Activated T-helper 1 cell treated with anti-CD3 and anti-CD28 coated beads, Interleukin-2, amount 50 U/mL, for 16 hours (primary cell): ENCODE measurements at regions not wholly inside any gene's neighbourhood (a gene's known extent, or its start where the extent isn't known, plus 50 kb on each side); places are given as distances from the start of the nearest gene placed in this dataset.

Experiments
- DNase-seq, 2 donors: peaks; one replicate each; pipeline ENCODE4 v3.0.0-alpha.2; 2020; ENCODE audit warnings: low read depth in 1 of 2, low spot score in 1 of 2

- no peak for DNase-seq
Observed at GRCh38 chr21:35416866-35417489, 367.9 kb upstream of the RUNX1 start.

GRCh38 chr21:35414507-35415139 lies 365.5 kb upstream of the RUNX1 start:
- no peak for DNase-seq

- DNase-seq = no peak
Observed at GRCh38 chr21:35414056-35414455, 365.0 kb upstream of the RUNX1 start.

DNA sequence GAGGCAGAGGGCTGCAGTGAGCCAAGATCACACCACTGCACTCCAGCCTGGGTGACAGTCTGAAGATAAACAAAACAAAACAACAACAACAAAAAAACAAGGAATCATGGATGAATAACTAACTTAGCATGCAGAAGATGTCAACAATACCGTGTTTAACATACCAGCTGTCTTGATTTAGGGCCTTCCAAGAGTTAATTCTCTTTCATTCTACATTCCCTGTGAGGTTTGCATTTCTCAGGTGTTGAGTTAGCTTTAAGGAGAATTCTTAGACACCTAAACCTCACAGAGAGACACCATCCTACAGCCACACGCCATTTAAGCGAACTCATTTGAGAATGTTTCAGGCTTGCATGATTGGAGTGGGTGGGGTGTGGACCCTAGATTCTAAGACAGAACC lies 363.1 kb upstream of the RUNX1 start:
- DNase-seq = no peak

DNA sequence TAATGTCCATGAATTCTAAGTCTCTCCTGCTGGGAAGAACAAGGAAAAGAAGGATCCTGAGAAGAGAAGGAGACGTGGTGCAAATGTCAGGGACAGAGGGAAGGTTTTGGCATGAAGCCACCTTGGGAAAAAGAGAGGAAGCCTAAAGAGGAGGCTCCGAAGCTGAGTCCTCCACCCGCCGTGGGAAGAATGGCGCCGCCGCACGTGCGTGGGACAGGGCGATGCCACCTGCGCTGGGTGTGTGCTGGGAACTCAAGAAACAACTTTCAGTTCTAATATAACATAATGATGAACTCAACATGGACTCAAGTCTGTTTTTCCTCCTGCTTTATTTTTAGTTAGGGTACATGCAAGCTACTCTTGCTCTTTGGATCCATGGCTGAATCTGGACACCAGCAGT lies 362.3 kb upstream of the RUNX1 start:
- no peak for DNase-seq

DNA sequence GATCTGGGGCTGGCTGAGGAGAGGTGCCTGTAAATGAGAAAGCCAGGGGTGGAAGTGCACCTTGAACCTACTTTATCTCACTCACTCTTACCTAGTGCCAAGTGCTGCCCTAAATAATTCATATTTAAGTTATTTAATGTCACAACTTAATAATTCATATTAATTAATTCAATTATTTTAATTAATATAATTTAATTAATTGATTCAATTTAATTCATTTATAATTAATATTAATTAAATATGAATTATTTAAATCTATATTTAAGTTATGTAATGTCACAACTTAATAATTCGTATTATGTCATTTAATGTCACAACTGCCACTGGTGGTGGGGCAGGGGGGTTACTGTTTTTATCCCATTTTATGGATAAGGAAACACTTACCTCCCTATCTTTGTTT lies 361.6 kb upstream of the RUNX1 start:
- DNase-seq = no peak

- DNase-seq = no peak
Observed at GRCh38 chr21:35410123-35410522, 361.0 kb upstream of the RUNX1 start.

DNA sequence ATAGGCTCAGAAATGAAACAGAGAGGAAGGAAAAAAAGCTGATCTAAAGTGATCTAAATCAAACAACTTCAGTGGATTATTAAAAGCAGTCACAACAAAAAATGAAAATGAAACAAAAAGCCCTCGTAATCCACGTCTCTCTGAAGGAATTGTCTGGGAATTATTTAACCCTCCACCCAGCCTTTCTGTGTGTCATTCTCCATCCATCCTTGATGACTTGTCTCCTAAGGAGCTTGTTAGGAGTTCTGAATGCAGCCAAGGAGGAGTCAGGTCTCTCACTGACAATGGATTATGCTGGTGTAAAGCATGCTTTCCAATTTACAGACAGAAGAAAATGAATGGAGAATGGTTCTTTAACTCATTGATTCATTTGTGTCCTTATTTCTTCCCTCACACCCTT lies 359.3 kb upstream of the RUNX1 start:
- no peak for DNase-seq

DNA sequence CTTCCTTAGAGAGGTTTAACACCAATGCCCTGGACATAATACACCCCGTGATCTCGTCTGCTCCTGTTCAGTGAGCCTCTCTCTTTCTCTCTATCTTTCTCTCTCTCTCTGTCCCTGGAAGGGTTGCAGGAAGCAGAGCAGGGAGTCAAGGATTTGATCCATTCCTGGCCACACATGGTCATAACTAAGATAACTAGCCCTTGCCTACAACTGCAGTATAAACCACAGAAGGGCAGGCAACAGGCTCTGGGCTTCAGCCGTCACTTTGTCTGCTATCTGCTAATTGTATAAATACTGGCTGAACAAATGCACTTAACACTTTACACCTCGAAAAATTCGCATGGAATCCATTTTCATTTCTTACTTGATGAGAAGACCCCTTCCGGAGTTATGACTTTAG lies 357.5 kb upstream of the RUNX1 start:
- no peak for DNase-seq

DNA sequence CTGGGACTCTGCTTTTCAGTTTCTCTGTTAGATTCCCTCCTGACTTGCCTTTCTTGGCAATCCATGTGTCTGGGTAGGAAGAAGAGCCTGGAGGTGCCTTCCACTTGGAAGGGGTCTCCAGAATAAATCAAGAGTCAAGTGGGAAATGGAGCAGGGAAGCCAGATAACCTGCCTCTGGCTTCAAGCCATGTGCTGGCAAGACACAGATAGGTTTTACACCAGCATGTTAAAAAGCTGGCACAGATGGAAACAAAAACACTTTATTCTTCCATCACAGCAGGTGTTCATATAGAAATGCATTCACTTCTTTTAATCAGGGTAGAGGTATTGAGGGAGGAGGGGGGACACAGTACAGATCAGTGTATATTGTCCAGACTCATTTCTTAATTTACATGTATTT lies 356.9 kb upstream of the RUNX1 start:
- DNase-seq = no peak

- DNase-seq = no peak
Observed at GRCh38 chr21:35404247-35404646, 355.1 kb upstream of the RUNX1 start.

GRCh38 chr21:35402061-35402460 lies 353.0 kb upstream of the RUNX1 start:
- DNase-seq = no peak

GRCh38 chr21:35401476-35401875 lies 352.4 kb upstream of the RUNX1 start:
- no peak for DNase-seq

DNA sequence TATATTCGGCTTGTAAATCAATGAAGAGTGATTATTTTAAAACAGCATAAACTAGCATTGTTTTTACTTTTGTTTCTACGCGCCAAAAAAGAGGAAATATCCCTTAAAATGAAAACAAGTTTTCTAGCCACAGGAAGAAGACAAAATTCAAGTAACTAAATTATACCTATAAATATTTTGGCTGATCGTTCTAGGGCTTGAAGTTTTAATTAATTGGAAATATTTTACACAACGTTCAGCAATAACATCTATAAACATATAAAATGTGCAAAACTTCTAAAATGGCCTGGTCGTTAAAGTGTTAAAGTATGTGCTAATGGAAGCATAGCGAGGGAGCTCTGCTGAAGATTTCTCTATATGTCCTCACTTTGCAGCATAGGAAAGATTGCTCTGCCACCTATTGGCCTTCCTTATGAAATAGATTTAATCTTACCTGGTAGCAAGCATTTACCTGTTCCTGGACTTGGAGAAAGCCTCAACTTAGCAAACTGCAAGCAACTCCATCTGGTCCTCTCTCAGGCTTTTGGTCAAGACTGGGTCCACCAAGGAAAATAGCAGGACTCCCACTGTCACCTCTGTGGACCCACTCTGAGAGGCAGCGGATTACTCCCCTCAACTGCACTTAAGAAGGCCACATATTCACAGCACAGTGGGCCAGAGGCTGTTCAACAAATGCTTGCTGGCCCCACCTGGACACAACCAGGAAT lies 351.3 kb upstream of the RUNX1 start:
- no peak for DNase-seq

DNA sequence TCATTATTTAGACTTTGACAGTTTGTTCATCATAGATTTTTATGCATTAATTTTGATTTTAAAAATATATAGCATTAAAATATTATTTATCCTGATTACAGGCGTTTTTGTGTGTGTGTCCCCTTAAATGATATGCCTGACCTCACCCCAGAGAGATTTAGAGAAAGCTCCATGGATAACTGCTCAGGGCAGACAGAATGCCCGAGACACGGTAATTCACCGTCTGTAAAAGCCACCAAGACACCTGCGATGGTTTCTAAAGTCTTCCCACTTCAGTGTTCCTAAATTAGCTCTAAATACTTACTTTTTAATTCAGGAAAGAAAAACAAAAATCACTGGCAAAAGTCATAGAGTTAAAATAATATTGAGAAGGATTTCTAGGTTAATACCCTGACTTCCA lies 350.6 kb upstream of the RUNX1 start:
- no peak for DNase-seq

DNA sequence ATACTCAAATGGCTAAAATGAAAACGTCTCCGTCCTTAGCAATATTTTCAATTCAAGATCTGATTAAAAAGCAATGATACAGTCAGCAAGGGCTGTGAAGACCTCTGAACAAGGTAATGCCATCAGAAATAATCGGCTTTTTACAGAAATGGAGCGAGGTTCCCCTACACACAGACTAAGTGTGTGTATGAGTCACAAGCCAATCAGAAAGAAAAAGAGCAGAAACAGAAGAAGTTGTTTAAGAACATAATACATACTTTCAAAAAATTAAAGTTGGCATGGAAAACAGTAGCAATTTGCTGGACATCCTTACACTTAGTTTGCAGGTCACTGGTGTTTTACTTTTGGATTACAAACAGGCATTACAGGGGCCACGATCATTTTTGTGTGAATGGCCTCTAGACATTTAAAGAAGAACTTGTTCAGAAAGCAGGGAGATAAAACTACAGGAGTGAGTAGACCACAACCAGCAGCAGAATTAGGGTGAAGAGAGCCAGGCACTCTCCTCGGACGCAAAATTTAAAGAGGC lies 350.0 kb upstream of the RUNX1 start:
- no peak for DNase-seq

- no peak for DNase-seq
Observed at GRCh38 chr21:35398346-35398982, 349.4 kb upstream of the RUNX1 start.

GRCh38 chr21:35397781-35398180 lies 348.7 kb upstream of the RUNX1 start:
- DNase-seq = no peak

DNA sequence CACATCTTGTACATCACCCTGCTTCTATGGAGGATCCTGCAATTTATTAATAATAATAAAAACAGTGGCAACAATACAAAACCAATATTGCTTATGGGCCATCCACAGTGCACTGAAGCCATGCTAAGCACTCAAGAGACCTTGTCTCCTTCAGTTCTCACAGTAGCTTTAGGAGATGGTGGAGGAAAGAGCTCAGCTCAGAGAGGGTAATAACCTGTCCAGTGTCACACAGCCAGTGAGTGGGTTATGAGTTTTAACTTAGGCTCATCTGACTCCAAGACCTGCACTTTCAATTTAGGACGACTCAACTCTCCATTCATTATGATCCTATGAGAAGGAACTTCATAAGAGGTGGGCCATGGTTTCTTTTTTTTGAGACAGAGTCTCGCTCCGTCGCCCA lies 347.6 kb upstream of the RUNX1 start:
- DNase-seq = no peak

DNA sequence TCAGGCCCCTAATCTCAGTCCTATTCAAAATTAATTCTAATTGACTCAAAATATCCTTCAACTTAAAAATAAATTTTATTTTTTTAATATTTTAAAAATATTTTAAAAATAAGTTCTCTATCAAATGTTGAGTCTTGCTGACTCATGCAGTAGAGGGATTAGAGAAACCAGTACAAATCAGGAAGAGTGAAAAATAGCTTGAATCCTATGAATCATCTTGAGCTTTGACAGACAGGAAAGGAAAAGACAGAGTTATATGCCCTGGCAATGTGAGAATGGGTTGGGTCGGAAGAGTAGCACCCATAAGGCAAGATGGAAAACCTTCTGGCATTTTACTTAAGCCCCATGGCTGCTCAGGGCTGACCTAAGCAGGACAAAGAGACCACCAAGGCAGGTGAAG lies 346.6 kb upstream of the RUNX1 start:
- no peak for DNase-seq

DNA sequence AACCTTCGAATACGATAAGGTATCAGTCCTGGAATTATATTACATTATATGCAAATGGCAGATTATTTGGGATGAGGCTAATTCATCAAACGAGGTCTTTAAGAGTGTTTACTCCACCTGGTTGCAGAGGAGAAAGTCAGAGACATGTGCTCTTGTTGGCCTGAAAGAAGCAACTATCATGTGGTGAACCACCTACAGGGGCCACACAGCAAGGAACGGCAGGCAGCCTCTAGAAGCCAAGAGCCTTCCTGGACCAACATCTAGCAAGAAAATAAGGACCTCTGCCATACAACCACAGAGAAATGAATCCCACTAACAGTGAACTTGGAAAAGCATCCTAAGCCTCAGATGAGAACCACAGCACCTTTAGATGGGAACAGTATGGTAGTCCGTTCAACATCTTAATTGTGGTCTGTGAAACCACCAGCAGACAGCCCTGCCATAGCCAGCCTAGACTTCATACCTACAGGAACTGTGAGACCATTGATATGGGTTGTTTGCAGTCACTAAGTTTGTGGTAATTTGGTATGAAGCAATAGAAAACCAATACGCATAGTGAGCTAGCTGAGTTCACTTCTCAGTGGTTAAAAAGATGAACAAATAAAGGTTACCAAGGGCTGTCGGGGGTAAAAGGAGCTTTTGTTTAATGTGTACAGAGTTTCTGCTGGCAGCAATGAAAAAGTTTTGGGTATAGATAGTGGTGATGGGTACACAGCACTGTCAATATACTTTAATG lies 345.7 kb upstream of the RUNX1 start:
- DNase-seq = no peak
